ENCODE measurements at regions not wholly inside any gene's neighbourhood (a gene's known extent, or its start where the extent isn't known, plus 50 kb on each side); places are given as distances from the start of the nearest gene placed in this dataset.

DNA sequence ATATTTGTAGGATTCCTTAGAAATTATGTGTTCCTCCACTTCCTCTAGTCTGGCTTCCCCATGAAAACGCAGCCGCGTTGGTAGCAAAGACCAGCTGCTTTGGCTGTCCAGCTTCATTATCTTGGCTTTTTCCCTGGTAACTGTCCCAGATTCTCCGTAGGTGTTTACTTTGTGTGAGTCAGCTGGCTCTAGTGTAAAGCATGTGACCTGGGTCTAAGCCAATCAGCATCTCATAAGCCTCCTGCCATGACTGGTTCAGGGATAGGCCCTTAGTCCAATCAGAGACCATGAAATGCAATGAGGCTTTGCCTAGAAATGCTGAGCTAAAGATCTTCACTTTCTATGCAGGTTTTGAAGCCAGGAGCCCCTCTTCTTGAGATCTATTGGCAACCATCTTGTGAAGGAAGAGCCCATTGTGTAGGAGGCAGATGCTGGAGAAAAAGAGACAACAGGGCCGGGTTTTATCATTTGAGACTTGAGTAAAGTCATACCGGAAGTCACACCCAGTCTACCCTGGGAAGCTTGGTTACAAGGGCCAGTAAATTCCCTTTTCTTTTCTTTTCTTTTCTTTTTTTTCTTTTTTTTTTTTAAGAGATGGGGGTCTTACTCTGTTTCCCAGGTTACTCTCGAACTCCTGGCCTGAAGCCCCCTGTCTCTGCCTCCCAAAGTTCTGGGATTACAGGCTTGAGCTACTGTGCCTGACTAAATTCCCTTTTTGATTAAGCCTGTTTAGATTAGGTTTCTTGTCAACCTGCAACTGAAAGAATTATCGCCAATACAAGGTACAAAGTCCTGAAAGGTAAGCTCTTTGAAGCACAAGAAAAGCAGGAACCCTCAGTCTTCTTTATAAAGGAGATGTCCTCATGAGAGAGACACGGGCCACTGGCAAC, 256.5 kb upstream of the RREB1 start:
- no peak for TF ChIP-seq SP1 (IDR thresholded peaks at IDR 0.05)
- TF ChIP-seq SUZ12 (IDR thresholded peaks at IDR 0.05), result no peak
- no peak for TF ChIP-seq FOXK2 (IDR thresholded peaks at IDR 0.05)
- TF ChIP-seq NFRKB (IDR thresholded peaks at IDR 0.05), result no peak
- TF ChIP-seq ARNT (IDR thresholded peaks at IDR 0.05), result no peak
- TF ChIP-seq FOXM1 (IDR thresholded peaks at IDR 0.05; ENCODE audit: borderline replicate concordance), result no peak
- TF ChIP-seq BHLHE40 (IDR thresholded peaks at IDR 0.05; ENCODE audit: borderline replicate concordance), result no peak
- peak; percentile 52 for TF ChIP-seq L3MBTL2 (conservative IDR thresholded peaks at IDR 0.05)
- TF ChIP-seq ZNF384 (IDR thresholded peaks at IDR 0.05), result no peak
- no peak for TF ChIP-seq LEF1 (IDR thresholded peaks at IDR 0.05; ENCODE audit: borderline replicate concordance)
- TF ChIP-seq HDGF (IDR thresholded peaks at IDR 0.05; ENCODE audit: borderline replicate concordance), result no peak

Data from HEK293T (cell line).